ENCODE measurements at regions not wholly inside any gene's neighbourhood (a gene's known extent, or its start where the extent isn't known, plus 50 kb on each side); places are given as distances from the start of the nearest gene placed in this dataset.

DNA sequence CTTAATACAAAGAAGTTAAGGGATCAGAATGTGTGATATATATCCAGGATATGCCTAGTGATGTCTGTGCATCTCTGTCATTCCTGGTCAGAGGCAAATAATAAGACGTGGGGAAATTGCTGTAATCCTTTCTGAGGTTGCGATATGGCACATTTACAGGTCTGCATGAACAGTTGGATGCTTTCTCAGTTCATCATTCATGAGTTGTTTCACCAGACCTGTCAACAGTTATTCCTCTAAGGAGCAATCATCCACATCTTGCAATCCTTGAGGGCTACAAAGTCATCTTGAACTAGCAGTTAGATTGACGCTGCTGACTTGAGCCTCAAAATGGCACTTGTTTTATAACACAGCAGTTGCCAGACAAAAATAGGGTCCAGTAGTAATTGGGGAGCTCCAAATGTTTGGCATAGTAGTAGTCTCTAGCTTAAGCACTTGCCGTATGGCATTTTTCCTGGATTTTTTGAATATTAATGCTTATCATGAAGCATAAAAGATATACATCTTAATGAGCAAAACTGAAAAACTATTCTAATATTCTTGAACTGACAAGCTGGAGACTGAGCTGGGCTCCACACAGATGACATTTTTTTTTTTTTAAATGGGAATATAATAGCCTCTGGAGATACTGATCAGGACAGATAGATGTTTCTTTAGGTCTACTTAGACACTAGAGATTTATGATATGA, 761.7 kb downstream of the VGLL3 start:
- no peak overlapping the region for H2AK5ac ChIP-seq (ENCODE audit: low read depth, low read length)
- no peak overlapping the region for H3K4ac ChIP-seq (ENCODE audit: low read depth, low read length)
- no peak overlapping the region for H2BK20ac ChIP-seq (ENCODE audit: low read depth, low read length)
- no peak overlapping the region for H4K8ac ChIP-seq (ENCODE audit: low read depth in 2 of 2, low read length in 2 of 2)
- H2BK5ac ChIP-seq (ENCODE audit: low read depth, low read length, poor library complexity, severe bottlenecking), result no peak overlapping the region
- H4K20me1 ChIP-seq (ENCODE audit: insufficient read depth, low read length), result no peaks in the 10 kb centered on the region
- POLR2A ChIA-PET (ENCODE audit: unreplicated experiment), result no interaction called here
- no peak for ATAC-seq (ENCODE audit: low read depth)
- no peak overlapping the region for H2AK9ac ChIP-seq (replicated peaks; ENCODE audit: low read depth, low read length, poor library complexity)
- H4K5ac ChIP-seq (ENCODE audit: low read depth, low read length), result no peak overlapping the region
- CTCF ChIA-PET, result no interaction called here
- H2BK120ac ChIP-seq (ENCODE audit: low read depth, low read length), result no peak overlapping the region
- TF ChIP-seq CHD1 (IDR thresholded peaks at IDR 0.05; ENCODE audit: low read depth, low read length), result no peak
- H3K4me3 ChIP-seq (ENCODE audit: insufficient read depth, low read depth, low read length), result no peak overlapping the region
- H3K4me2 ChIP-seq (ENCODE audit: low read depth, low read length), result no peak overlapping the region
- H3K14ac ChIP-seq (replicated peaks; ENCODE audit: low read depth, low read length), result no peak overlapping the region
- H3K4me1 ChIP-seq (ENCODE audit: control insufficient read depth, insufficient read depth, low read length), result no peaks in the 10 kb centered on the region
- H2BK15ac ChIP-seq (ENCODE audit: low read depth, low read length), result no peak overlapping the region
- H2AFZ ChIP-seq (replicated peaks; ENCODE audit: low read length, poor library complexity), result no peak overlapping the region
- H3K27me3 ChIP-seq (ENCODE audit: control insufficient read depth, insufficient read depth, low read length), result no peaks in the 10 kb centered on the region
- H3K9me3 ChIP-seq (ENCODE audit: control insufficient read depth, insufficient read depth, low read length), result no peaks in the 10 kb centered on the region
- H3K79me1 ChIP-seq (ENCODE audit: low read depth in 1 of 2, low read length in 2 of 2), result no peaks in the 10 kb centered on the region
- H3K36me3 ChIP-seq (ENCODE audit: control insufficient read depth, insufficient read depth, low read length), result no peaks in the 10 kb centered on the region
- no peak overlapping the region for H3K9ac ChIP-seq (ENCODE audit: low read depth, low read length)
- no peaks in the 10 kb centered on the region for H3K9me1 ChIP-seq (ENCODE audit: insufficient read depth, low read length)
- no peak overlapping the region for H3K56ac ChIP-seq (ENCODE audit: extremely low read depth, insufficient read depth, low read length)
- BruUV-seq (replicated peaks), result no TSS peak
- no peak overlapping the region for H3K23ac ChIP-seq (ENCODE audit: low read depth, low read length)
- no CpG with 5 or more reads among the region's 4 CpGs for WGBS, 2 experiments (ENCODE audit: extremely low coverage in 2 of 2, insufficient read length in 1 of 2)
- dilution Hi-C loops (cut with HindIII; ENCODE audit: low sequenced_read_pairs, unreplicated experiment) (no loop called here), intact Hi-C loops (cut with micrococcal nuclease) (no loop called here), in situ Hi-C loops (cut with MboI; ENCODE audit: low sequenced_read_pairs) (no loop called here)
- no peak for DNase-seq
- no peak overlapping the region for H3K18ac ChIP-seq (ENCODE audit: low read depth, low read length)
- no peak overlapping the region for H4K91ac ChIP-seq (ENCODE audit: insufficient read depth, low read depth, low read length)
- H3K27ac ChIP-seq (ENCODE audit: insufficient read depth, low read length), result no peak overlapping the region
